IPS-NIHi11 (cell line): ENCODE measurements at regions not wholly inside any gene's neighbourhood (a gene's known extent, or its start where the extent isn't known, plus 50 kb on each side); places are given as distances from the start of the nearest gene placed in this dataset.

Source experiments
- DNase-seq: peaks from one replicate; pipeline ENCODE4 v3.0.0; 2012; ENCODE audit warnings: mixed read lengths, low spot score

DNA sequence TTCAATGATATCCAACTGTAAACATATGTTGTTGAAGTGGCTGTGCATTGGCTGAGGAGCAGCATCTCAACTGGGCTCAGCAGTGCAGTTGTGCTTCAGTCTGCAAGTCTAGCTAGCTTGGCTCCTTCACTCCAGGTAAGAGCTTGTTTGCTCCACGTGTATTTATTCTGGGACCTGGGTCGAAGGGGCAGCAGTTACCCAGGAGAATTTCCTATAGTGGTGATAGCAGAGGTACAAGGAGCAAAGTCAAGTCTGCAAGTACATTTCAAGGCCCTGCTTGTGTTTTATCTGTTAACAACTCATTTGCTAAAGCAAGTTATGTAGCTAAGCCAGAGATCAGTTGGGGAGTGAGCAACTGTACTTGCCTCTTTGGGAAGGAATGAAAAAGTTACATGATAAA, 286.2 kb upstream of the UMPS start:
- DNase-seq: no peak

- DNase-seq: no peak
These were observed 285.4 kb upstream of the UMPS start for GRCh38 chr3:124444896-124445295.

DNA sequence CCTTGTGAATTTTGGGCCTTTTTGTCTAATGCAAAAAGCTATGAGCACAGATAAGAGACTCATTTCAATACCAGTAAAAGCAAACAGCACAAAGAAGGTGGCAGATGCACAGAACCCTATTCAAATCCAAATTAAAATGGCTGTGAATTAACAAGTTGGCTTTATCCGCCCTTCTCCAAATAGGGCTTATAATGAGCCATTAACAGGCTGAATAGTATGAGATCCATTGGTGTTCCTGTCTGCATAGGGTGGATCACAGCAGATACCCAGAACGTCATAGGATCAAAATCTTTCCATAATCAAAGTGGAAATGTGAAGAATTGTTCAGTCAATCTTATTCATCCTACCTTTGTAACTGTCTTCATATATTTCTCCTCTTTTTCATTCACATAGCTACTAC, 282.4 kb upstream of the UMPS start:
- DNase-seq: no peak

DNA sequence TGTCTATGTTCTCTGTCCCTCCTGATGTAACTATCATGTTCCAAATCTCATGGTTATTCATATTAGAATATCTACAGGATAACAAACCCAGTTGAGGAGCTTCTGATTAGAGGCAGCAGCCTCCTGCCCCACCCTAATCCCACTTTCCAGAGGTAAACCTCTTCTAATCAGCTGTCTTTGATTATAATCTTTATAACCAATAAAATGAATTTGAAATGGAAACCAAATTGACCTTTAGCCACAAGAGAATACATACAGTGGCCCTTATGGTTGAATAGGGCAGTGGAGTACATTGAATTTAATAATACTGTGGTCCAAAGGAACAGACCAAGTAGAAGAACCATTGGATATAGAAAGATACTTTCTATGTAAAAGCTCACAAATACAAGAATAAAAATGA, 281.3 kb upstream of the UMPS start:
- no peak for DNase-seq

DNA sequence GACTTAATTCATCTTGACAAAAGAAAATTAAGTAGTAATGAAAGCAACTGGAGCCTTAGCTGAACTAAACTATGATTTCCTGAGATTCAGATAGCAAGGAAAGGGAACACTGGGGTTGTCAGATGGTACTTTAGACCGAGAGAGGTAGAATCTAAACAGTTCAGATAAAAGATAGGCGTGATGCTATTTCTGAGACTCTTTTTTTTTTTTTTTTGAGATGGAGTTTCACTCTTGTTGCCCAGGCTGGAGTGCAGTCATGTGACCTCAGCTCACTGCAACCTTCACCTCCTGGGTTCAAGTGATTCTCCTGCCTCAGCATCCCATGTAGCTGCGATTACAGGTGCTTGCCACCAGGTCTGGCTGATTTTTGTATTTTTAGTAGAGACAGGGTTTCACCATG, 279.9 kb upstream of the UMPS start:
- no peak for DNase-seq

- DNase-seq: no peak
These were observed 278.5 kb upstream of the UMPS start for GRCh38 chr3:124451630-124452317.

- no peak for DNase-seq
These were observed 277.1 kb upstream of the UMPS start for GRCh38 chr3:124453189-124453588.

DNA sequence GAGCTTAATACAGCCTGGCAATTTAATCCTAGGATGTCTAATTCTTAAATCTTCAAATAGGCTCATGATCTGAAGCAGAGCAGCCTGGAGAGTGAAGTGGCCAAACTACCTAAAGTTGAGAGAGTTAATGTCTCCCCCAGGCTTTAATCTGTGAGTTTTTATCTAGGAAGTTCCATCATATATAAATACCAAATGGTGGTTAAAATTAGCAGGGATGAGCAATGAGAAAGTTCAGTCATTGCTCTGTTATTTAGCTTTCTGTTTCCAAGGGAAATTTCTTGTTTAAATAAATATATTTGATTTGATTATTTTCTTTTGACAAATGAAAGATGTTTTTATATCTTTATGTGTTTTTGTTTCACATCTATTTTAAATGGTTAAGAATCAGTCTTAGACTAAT, 274.4 kb upstream of the UMPS start:
- no peak for DNase-seq

GRCh38 chr3:124456506-124456905, 273.7 kb upstream of the UMPS start:
- DNase-seq: no peak

DNA sequence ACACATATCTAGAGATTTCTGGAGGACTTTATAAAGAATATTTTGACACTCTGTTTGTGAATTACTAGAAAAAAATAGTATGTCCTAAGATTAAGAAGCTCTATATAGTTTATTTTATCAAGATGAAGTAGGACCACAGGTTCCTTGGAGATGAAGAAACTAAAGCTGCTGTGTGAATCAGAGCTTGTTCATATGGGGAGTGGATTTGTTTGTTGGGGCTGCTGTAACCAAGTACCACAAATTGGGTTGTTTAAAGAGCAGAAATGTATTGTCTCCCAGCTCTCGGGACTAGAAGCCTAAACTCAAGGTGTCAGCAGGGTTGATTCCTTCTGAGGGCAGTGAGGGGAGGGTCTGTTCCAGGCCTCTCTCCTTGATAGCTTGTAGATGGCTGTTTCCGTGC, 270.6 kb upstream of the UMPS start:
- no peak for DNase-seq

DNA sequence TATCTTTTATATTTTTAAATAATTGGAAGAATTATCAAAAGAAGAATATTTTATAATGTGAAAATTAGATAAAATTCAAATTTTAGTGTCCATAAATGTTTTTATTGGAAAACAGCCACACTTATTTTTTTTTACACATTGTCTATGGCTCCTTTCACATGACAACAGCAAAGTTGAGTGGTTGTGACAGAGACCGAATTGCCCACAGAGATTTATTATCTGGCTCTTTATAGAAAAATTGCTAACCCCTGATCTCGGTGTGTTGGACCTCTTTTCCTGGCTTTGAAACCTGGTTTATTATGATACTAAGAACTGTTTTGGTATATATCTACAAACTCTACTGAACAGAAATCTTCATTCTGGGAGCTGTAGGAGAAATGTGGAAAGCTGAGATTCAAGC, 269.1 kb upstream of the UMPS start:
- no peak for DNase-seq

- no peak for DNase-seq
These were observed 268.2 kb upstream of the UMPS start for GRCh38 chr3:124461838-124462632.

DNA sequence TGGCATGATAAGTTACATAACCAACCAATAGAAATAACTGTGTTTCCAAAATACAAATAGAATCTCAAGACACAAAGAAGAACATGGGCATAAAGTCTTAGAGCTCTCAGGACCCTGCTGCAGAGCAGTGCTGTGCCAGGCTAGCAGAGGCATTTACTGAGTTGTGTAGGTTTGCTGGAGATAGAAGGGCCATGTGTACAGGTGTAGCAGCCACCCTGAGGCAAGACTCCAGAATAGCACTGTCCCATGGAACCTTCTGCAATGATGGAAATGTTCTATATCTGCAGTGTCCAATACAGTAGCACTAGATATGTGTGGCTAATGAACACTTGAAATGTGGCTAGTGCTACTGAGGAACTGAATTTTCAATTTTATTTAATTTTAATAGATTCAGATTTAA, 267.0 kb upstream of the UMPS start:
- DNase-seq: no peak

- peak; percentile 93 for DNase-seq
These were observed 262.0 kb upstream of the UMPS start for GRCh38 chr3:124467980-124468902.

DNA sequence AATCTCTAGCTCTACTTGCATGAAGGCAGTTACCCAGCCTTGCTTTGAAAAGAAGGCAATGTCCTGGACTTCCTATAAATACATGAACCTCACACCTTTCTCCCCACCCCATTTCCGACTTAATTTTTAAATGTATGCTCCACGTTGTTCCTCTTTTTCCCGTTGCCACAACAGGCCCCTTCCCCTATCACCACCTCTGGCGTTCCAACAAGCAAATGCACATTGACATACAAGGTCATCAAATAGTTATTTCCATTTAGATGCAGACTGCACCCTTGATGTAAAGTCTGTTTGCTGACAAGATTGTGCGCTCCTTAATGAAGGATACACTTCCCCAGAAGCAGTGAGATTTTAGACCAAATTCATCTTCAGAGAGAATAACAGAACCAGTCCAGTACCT, 260.7 kb upstream of the UMPS start:
- no peak for DNase-seq

DNA sequence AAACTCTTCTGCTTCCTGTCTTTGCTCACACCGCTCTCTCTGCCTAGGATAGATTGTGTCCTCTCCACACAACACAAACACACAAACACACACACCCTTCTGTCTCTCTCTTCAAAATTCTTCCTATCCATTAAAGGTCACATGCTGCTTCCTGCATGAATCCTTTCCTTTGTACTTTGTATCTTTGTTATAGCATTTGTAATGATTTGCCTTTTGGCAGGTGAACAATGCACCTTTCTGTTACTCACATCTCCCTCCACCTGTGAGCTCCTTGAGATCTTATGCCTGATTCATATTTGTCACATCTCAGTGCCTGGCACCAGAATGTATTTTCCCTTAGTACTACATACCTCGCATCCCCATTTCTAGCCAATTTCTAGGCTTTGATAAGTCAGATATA, 251.4 kb upstream of the UMPS start:
- no peak for DNase-seq

- DNase-seq: no peak
These were observed 246.3 kb upstream of the UMPS start for GRCh38 chr3:124483915-124484470.

GRCh38 chr3:124486324-124486723, 243.9 kb upstream of the UMPS start:
- DNase-seq: peak; percentile 35

DNA sequence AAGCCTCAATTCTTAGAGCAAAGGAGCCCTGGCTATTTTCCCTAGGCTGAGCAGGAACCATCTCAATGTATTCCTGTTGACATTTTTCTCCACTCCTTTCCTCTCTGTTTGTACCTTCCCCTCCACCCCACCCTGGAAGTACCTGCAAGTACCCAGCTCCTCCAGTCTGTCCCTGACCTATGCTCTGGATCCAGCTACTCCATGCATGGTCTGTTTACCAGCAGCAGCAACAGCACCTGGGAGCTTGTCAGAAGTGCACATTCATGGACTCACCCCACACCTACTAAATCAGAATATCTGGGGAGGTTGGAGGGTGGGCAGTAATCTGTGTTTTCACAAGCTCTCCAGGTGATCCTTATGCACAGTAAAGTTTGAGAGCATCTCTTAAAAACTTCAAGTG, 240.7 kb upstream of the UMPS start:
- DNase-seq: no peak

GRCh38 chr3:124491098-124491497, 239.2 kb upstream of the UMPS start:
- no peak for DNase-seq

DNA sequence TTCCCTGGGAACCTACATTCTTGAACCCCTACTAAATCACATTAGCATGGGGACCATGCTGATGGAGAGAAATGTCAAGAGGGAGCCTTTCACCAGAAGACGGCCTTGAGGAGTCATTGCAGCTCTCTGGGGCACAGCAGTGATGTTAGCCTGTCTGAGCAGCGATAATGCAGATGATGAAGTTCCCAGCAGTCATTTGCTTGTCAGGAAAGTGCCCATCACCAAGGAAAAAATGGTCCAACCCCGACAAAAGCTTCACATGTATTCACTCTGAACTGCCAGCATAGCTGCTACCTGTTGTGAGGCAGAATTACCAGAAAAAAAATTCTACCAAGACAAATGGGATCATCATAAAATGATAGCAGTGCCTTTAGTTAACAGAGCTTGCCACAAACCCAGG, 238.4 kb upstream of the UMPS start:
- DNase-seq: no peak

DNA sequence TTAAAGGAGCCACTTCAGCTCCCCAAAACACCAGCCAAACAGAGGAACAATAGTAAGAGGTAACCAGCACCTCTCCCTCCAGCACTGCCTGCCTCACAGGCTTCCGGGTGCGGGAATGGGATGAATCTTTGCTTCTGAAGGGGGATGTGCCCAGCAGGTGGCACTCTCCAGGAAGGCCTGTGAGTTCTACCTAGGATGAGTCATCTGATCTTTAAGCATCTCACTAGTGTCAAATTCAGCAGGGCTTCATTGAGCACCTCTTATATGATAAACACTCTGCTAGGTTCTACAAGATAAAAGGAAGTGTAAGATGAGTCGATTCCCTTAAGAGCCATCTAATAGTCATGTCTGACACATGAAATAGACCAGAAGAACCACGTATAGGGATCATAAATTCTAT, 237.4 kb upstream of the UMPS start:
- DNase-seq: peak; percentile 78
